HG03354 (cell line): ENCODE measurements at regions not wholly inside any gene's neighbourhood (a gene's known extent, or its start where the extent isn't known, plus 50 kb on each side); places are given as distances from the start of the nearest gene placed in this dataset.
"Not testable (repeated sequence)": the region's sequence is repeated elsewhere in the genome, so short reads cannot be mapped to it uniquely, and the experiment has no call there.

Experiments used
- ATAC-seq: cut with Tn5 transposase; IDR thresholded peaks from one replicate; pipeline ENCODE4 v1.9.1; 2021; ENCODE audit warnings: mild to moderate bottlenecking; ENCODE audit not compliant: unreplicated experiment, poor library complexity, severe bottlenecking

DNA sequence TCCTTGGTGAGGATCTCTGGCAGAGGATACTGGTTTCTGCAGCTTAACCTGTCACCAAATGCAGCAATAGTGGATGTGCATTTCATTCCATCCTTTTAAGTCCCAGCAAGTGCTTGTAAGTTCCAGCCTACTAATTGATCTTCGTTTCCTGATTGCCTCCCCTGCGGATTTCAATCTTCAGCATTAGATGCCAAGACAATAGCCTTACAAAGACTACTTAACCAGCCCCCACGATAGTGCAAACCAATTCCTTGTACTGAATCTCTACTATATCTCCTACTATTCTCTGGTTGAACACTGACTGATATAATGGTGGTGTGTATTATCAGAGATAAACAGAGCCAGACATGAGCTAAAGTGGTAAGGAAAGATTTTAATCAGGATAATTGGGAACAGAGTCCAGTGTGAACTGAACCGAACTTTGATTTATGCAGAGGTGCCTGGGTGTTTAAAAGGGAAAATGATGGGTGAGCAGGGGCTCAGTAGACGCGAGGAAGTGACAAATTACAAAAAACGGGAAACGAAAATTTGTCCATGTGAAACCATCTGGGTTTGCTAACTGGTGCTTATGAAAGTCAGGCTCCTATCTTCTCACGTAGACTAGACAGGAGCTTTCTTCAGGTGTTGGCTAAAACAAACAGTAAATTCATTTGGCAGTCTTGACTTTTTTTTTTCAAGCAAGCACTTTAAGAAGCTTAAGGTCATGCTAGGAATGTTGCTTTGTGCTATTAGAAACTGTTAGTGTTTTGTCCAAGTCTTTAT lies 106.9 kb upstream of the ST8SIA4 start:
- ATAC-seq, result peak; percentile 59

- ATAC-seq, result no peak
Observed at GRCh38 chr5:100992354-100992753, 89.3 kb upstream of the ST8SIA4 start.

- ATAC-seq, result not testable (repeated sequence)
Observed at GRCh38 chr5:100983601-100984000, 80.5 kb upstream of the ST8SIA4 start.

DNA sequence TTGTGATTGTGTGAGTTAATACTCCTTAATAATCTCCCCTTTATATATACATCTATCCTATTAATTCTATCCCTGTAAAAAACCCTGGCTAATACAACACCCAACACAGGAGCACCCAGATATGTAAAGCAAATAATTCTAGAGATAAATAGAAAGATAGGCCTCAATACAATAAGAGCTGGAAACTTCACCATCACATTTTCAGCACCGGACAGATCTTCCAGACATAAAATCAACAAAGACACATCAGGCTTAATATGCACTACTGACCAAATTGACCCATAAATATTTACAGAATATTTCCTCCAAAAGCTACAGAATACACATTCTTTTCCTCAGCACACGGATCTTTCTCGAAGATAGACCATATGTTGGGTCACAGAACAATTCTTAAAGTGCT lies 71.0 kb upstream of the ST8SIA4 start:
- ATAC-seq, result no peak

- ATAC-seq, result no peak
Observed at GRCh38 chr5:100970646-100971255, 67.7 kb upstream of the ST8SIA4 start.

DNA sequence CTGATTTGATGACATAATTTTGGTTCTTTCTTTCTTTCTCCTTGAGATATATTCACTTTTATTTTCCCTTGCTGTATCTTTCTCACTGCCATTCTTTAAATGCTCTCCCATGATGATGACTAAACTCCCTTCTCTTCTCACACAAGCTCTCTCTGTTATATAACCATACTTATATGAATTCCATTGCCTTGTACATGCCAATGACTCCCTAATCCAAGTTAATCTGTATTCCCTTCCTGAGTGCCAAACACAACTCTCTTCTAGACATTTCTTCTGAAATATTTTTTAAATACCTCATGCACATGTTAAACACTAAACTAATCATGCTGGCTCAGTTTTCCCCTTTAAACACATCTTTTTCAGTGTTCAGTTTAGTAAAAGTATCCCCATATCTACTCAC lies 62.2 kb upstream of the ST8SIA4 start:
- no peak for ATAC-seq
